ENCODE measurements at regions not wholly inside any gene's neighbourhood (a gene's known extent, or its start where the extent isn't known, plus 50 kb on each side); places are given as distances from the start of the nearest gene placed in this dataset.

DNA sequence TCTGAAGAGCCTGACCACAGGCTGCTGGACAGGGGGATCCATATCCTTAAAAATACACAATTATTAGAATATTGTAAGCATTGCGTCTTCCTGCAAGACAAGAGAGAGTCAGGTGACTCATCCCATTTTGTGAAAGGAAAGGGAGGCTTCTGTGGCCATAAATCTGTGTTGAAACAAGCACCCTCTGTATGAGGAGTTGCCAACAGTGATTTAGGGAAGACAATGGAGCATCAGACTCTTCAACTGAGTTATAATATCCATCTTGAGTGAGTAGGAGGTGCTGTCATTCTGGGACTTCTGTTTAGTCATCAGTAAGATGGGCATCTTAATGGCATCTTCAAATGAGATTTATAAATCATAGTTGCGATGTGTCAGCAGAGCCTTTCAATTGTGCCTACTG lies 554.5 kb downstream of the AACS start:
- Histone ChIP-seq H3K4me1 (ENCODE audit: control insufficient read depth in 2 of 2, insufficient read depth in 2 of 2, low read length in 2 of 2) (no peaks in the 10 kb centered on the region), H3K4me2 (replicated peaks; ENCODE audit: low read depth, low read length, poor library complexity, severe bottlenecking) (no peak overlapping the region), H3K27ac (ENCODE audit: low read length in 2 of 2) (no peak overlapping the region), H4K20me1 (ENCODE audit: control insufficient read depth, insufficient read depth, low read length, poor library complexity, severe bottlenecking) (no peaks in the 10 kb centered on the region), H2AFZ (ENCODE audit: insufficient read depth, low read depth, low read length, poor library complexity, severe bottlenecking) (no peak overlapping the region), H3K9me3 (ENCODE audit: control extremely low read depth in 1 of 3, control insufficient read depth in 2 of 3, insufficient read depth in 1 of 3, low read length in 2 of 3) (no peaks in the 10 kb centered on the region), H3K36me3 (replicated peaks in 1 of 2; ENCODE audit: control extremely low read depth in 1 of 2, control insufficient read depth in 1 of 2, extremely low read depth in 1 of 2, insufficient read depth in 2 of 2, low read length in 1 of 2) (no peaks in the 10 kb centered on the region), H3K9ac (ENCODE audit: low read length) (no peak overlapping the region), H3K27me3 (replicated peaks in 1 of 4; ENCODE audit: control extremely low read depth in 1 of 4, control insufficient read depth in 3 of 4, insufficient read depth in 4 of 4, low read length in 3 of 4) (no peaks in the 10 kb centered on the region), H3K79me2 (ENCODE audit: control insufficient read depth, insufficient read depth, low read length) (no peaks in the 10 kb centered on the region), H3K4me3 (ENCODE audit: control extremely low read depth in 1 of 5, extremely low read depth in 1 of 5, insufficient read depth in 1 of 5, low read depth in 2 of 5, low read length in 4 of 5) (no peak overlapping the region)
- intact Hi-C loops (cut with micrococcal nuclease), result no loop called here
- no peak for TF ChIP-seq EZH2 (IDR thresholded peaks at IDR 0.05; ENCODE audit: borderline replicate concordance, insufficient read depth, low read depth, low read length, poor library complexity, severe bottlenecking)
- TF ChIP-seq, protein P1, sequence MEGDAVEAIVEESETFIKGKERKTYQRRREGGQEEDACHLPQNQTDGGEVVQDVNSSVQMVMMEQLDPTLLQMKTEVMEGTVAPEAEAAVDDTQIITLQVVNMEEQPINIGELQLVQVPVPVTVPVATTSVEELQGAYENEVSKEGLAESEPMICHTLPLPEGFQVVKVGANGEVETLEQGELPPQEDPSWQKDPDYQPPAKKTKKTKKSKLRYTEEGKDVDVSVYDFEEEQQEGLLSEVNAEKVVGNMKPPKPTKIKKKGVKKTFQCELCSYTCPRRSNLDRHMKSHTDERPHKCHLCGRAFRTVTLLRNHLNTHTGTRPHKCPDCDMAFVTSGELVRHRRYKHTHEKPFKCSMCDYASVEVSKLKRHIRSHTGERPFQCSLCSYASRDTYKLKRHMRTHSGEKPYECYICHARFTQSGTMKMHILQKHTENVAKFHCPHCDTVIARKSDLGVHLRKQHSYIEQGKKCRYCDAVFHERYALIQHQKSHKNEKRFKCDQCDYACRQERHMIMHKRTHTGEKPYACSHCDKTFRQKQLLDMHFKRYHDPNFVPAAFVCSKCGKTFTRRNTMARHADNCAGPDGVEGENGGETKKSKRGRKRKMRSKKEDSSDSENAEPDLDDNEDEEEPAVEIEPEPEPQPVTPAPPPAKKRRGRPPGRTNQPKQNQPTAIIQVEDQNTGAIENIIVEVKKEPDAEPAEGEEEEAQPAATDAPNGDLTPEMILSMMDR (IDR thresholded peaks at IDR 0.05), result no peak
- POLR2A ChIA-PET, result no interaction called here
- ATAC-seq (ENCODE audit: low read depth), result no peak
- H3K4me3 Mint-ChIP-seq, result no peak overlapping the region
- CTCF ChIA-PET, result no interaction called here
- no peak for DNase-seq
- H3K27me3 Mint-ChIP-seq, result no peaks in the 10 kb centered on the region
- H3K9me3 Mint-ChIP-seq (ENCODE audit: insufficient read depth), result peaks cover 3% of the 10 kb centered on the region
- no CpG with 5 or more reads among the region's 2 CpGs for WGBS (ENCODE audit: insufficient coverage)
- H3K4me1 Mint-ChIP-seq, result no peaks in the 10 kb centered on the region
- H3K27ac Mint-ChIP-seq, result no peak overlapping the region

DNA sequence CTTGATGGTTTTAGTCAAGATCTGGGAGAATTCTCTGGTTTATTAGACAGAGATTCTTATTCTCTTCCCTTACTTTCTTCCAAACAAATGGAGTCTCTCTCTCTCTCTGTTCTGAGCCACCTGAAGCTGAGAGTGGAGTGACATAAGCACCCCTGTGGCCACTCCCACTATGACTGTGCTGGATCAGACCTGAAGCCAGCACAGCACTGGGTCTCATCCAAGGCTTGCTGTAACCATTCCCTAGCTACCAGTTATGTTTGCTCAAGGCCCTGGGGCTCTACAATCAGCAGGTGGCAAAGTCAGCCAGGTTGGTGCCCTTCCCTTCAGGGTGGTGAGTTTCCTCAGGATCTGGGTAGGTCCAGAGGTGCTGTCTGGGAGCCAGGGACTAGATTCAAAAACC lies 568.5 kb downstream of the AACS start:
- Histone ChIP-seq H3K4me3 (ENCODE audit: control extremely low read depth in 1 of 5, extremely low read depth in 1 of 5, insufficient read depth in 1 of 5, low read depth in 2 of 5, low read length in 4 of 5) (no peak overlapping the region), H2AFZ (ENCODE audit: insufficient read depth, low read depth, low read length, poor library complexity, severe bottlenecking) (no peak overlapping the region), H3K9me3 (ENCODE audit: control extremely low read depth in 1 of 3, control insufficient read depth in 2 of 3, insufficient read depth in 1 of 3, low read length in 2 of 3) (peaks cover 0 to 7% (median 0%) of the 10 kb centered on the region in 3 donors), H3K4me1 (ENCODE audit: control insufficient read depth in 2 of 2, insufficient read depth in 2 of 2, low read length in 2 of 2) (no peaks in the 10 kb centered on the region), H3K79me2 (ENCODE audit: control insufficient read depth, insufficient read depth, low read length) (no peaks in the 10 kb centered on the region), H3K4me2 (replicated peaks; ENCODE audit: low read depth, low read length, poor library complexity, severe bottlenecking) (no peak overlapping the region), H3K27ac (ENCODE audit: low read length in 2 of 2) (no peak overlapping the region), H3K9ac (ENCODE audit: low read length) (no peak overlapping the region), H3K27me3 (replicated peaks in 1 of 4; ENCODE audit: control extremely low read depth in 1 of 4, control insufficient read depth in 3 of 4, insufficient read depth in 4 of 4, low read length in 3 of 4) (no peaks in the 10 kb centered on the region), H4K20me1 (ENCODE audit: control insufficient read depth, insufficient read depth, low read length, poor library complexity, severe bottlenecking) (no peaks in the 10 kb centered on the region), H3K36me3 (replicated peaks in 1 of 2; ENCODE audit: control extremely low read depth in 1 of 2, control insufficient read depth in 1 of 2, extremely low read depth in 1 of 2, insufficient read depth in 2 of 2, low read length in 1 of 2) (no peaks in the 10 kb centered on the region)
- Mint-ChIP-seq H3K4me1 (no peaks in the 10 kb centered on the region), H3K4me3 (no peak overlapping the region), H3K9me3 (ENCODE audit: insufficient read depth) (no peaks in the 10 kb centered on the region), H3K27me3 (peaks cover 4% of the 10 kb centered on the region), H3K27ac (no peak overlapping the region)
- DNase-seq (no peak), ATAC-seq (ENCODE audit: low read depth) (no peak)
- ChIA-PET POLR2A (no interaction called here), CTCF (no interaction called here)
- intact Hi-C loops (cut with micrococcal nuclease), result no loop called here
- TF ChIP-seq, protein P1 (IDR thresholded peaks at IDR 0.05), result no peak
- TF ChIP-seq EZH2 (IDR thresholded peaks at IDR 0.05; ENCODE audit: borderline replicate concordance, insufficient read depth, low read depth, low read length, poor library complexity, severe bottlenecking), result no peak

All from B cell (primary cell).